RWPE1 (cell line): ENCODE measurements at regions not wholly inside any gene's neighbourhood (a gene's known extent, or its start where the extent isn't known, plus 50 kb on each side); places are given as distances from the start of the nearest gene placed in this dataset.

ENCODE experiments used
- CTCF ChIA-PET: fragments of 350-600 bp; sonication (Branson Sonifier 250); formaldehyde crosslinking; extraction: SDS; loops from one replicate; lab custom pipeline; 2021; lab: Yijun Ruan, JAX
- POLR2A ChIA-PET: fragments of 400-600 bp; formaldehyde crosslinking; extraction: SDS; loops from one replicate; lab custom pipeline; 2020; ENCODE audit warnings: antibody characterized with exemption; ENCODE audit not compliant: low non-redundant PET; lab: Yijun Ruan, JAX
- DNase-seq: peaks from one replicate; pipeline ENCODE4 v3.0.0; 2012; ENCODE audit warnings: low spot score
- H3K27ac ChIP-seq: fragments of 450-650 bp; 2 replicates; pipeline ENCODE4 v1.5.1; 2017
- CTCF ChIP-seq: fragments of 450-650 bp; conservative IDR thresholded peaks from 2 replicates; pipeline ENCODE4 v1.5.1; 2017; ENCODE audit warnings: low read depth, mild to moderate bottlenecking

- POLR2A ChIA-PET: no interaction called here
- no peak overlapping the region for H3K27ac ChIP-seq
- CTCF ChIA-PET: interaction anchor here (0.6 to 0.9 kb wide), 2 partner anchors 106 to 319 kb away, joined by 3 read pairs; no protein-coding TSS in a partner anchor
- no peak for TF ChIP-seq CTCF
- no peak for DNase-seq
Measured at GRCh38 chr2:15874854-15875804, 65.2 kb upstream of the MYCN start.

DNA sequence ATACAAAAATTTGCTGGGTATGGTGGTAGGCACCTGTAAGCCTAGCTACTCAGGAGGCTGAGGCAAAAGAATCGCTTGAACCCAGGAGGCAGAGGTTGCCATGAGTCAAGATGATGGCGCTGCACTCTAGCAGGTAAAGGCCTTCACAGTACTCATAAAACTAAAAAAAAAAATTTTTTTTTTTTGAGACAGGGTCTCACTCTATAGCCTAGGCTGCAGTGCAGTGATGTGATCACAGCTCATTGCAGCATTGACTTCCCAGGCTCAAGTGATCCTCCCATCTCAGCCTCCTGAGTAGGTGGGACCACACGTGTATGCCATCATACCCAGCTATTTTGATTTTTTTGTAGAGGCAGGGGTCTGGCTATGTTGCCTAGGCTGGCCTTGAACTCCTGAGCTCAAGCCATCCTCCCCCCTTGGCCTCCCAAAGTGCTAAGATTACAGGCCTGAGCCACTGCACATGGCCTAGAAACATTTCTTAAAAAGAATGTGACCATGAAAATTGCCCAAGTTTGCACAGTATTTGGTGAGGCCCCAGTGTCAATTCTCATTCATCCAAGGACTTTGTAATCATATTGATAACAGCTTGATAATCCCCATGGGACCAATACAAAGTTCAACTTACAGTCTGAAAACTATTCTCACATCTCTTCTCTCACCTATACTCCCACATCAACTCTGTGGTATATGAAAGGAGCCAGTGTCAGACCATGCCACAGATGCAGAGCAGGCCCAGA lies 64.2 kb upstream of the MYCN start:
- no peak overlapping the region for H3K27ac ChIP-seq
- TF ChIP-seq CTCF: no peak
- CTCF ChIA-PET: interaction anchor here (0.6 kb wide), 1 partner anchor 321 kb away, joined by 3 read pairs; no protein-coding TSS in a partner anchor
- no peak for DNase-seq
- POLR2A ChIA-PET: no interaction called here

DNA sequence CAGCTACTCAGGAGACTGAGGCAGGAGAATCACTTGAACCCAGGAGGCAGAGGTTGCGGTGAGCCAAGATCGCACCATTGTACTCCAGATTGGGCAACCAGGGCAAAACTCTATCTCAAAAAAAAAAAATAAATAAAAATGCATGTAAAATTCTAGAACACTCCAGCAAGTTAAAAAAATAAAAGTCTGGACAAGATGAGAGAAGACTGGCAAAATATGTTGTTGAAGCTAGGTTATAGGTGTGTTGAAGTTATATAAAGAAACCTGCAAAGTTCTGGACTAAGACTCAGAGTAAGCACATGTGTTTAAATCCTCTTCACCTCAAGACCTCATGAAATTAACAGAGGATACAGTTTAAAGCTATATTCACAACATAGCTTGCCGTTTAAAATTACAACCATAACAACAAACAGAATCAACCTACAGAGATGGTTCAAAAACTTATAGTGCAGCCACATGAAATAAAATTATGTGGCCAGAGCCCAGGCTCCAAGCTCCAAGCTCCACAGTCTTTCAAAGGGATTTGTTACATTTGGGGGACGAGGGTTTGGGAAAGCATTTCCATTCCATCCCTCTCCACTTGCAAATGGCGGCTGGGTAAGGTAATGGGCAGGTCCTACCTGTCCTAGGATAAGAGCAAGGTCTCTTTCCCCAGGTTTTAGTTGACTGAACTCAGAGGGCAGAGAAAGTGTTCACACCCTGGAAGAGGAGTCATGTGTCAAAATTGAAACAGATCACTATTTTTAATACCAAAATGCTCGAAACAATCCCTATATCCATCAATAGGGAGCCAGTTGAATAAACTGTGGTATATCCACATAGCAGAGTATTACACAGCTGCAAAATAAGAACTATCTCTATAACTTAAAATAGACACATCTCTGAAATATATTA lies 59.9 kb upstream of the MYCN start:
- CTCF ChIA-PET: no interaction called here
- POLR2A ChIA-PET: no interaction called here
- no peak for DNase-seq
- H3K27ac ChIP-seq: no peak overlapping the region
- no peak for TF ChIP-seq CTCF

DNA sequence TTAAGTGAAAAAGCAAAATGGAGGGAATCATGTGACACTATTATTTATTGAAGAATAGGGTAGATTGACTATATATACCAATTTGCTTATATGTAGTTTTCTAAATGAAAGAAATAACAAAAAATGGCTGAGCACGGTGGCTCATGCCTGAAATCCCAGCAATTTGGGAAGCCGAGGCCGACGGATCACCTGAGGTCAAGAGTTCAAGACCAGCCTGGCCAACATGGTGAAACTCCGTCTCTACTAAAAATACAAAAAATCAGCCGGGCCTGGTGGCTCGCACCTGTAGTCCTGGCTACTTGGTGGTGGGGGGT lies 59.3 kb upstream of the MYCN start:
- POLR2A ChIA-PET: no interaction called here
- CTCF ChIA-PET: no interaction called here
- no peak for TF ChIP-seq CTCF

DNA sequence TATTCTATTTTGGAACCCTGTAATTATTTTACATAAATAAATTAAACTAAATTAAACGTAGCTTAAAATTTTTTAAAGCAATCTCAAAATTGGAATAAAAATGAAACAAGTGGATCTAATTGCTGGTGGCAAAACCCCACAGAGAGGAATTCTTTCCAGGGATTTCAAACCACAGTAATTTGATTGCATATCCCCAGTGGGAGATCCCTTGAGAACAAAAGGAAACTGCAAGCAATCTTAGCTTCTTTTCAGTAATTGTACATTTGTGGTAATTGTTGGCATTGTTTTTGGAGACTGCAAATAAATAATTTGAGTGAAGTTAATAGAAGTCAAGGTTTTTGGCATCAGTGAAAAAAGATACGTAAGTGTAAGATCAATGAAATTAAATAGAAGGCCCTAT lies 58.7 kb upstream of the MYCN start:
- DNase-seq: no peak
- no peak for TF ChIP-seq CTCF
- ChIA-PET POLR2A (no interaction called here), CTCF (interaction anchor here (0.5 to 0.6 kb wide), 3 partner anchors 65 to 775 kb away, joined by 3 to 4 read pairs (median 4); no protein-coding TSS in a partner anchor)
- no peak overlapping the region for H3K27ac ChIP-seq

More for the DNA sequence above, 59.3 kb upstream of the MYCN start:
- H3K27ac ChIP-seq: no peak overlapping the region
- DNase-seq: no peak
